MM.1S (cell line): ENCODE measurements at regions not wholly inside any gene's neighbourhood (a gene's known extent, or its start where the extent isn't known, plus 50 kb on each side); places are given as distances from the start of the nearest gene placed in this dataset.

ENCODE experiments used
- DNase-seq: peaks from one replicate; pipeline ENCODE4 v3.0.0-alpha.2; 2015
- H2AFZ ChIP-seq: fragments of 300-600 bp; sonication (generic); 2 replicates; pipeline ENCODE4 v1.6.0; 2016; ENCODE audit warnings: antibody characterized with exemption, low read length
- H3F3A ChIP-seq: fragments of 300-600 bp; sonication (generic); 2 replicates; pipeline ENCODE4 v1.6.1; 2016; ENCODE audit warnings: mild to moderate bottlenecking, antibody characterized with exemption, low read length, moderate library complexity, mixed read lengths; ENCODE audit not compliant: insufficient read depth
- H3K27ac ChIP-seq: fragments of 300-600 bp; sonication (generic); 2 replicates; pipeline ENCODE4 v1.5.1; 2016; ENCODE audit warnings: mild to moderate bottlenecking, low read length
- H3K27me3 ChIP-seq: fragments of 300-600 bp; sonication (generic); replicated peaks from 2 replicates; pipeline ENCODE4 v1.6.0; 2016; ENCODE audit warnings: low read length; ENCODE audit not compliant: insufficient read depth
- H3K36me3 ChIP-seq: fragments of 300-600 bp; sonication (generic); replicated peaks from 2 replicates; pipeline ENCODE4 v1.6.1; 2016; ENCODE audit warnings: mild to moderate bottlenecking, low read length, mixed read lengths; ENCODE audit not compliant: insufficient read depth
- H3K4me1 ChIP-seq: fragments of 300-600 bp; sonication (generic); 2 replicates; pipeline ENCODE4 v1.6.1; 2016; ENCODE audit warnings: low read length, mixed read lengths
- H3K4me2 ChIP-seq: fragments of 300-600 bp; sonication (generic); 2 replicates; pipeline ENCODE4 v1.6.0; 2016; ENCODE audit warnings: low read depth, low read length
- H3K4me3 ChIP-seq: fragments of 300-600 bp; sonication (generic); 2 replicates; pipeline ENCODE4 v1.5.1; 2016; ENCODE audit warnings: low read length, mixed read lengths
- H3K79me2 ChIP-seq: fragments of 300-600 bp; sonication (generic); 2 replicates; pipeline ENCODE4 v1.6.1; 2016; ENCODE audit warnings: mixed run types, low read length, mixed read lengths
- H3K9ac ChIP-seq: fragments of 300-600 bp; sonication (generic); 2 replicates; pipeline ENCODE4 v1.6.1; 2016; ENCODE audit warnings: low read length, mixed read lengths
- H3K9me2 ChIP-seq: fragments of 300-600 bp; sonication (generic); replicated peaks from 2 replicates; pipeline ENCODE4 v1.6.1; 2016; ENCODE audit warnings: mild to moderate bottlenecking, low read length, mixed read lengths; ENCODE audit not compliant: insufficient read depth
- H3K9me3 ChIP-seq: fragments of 300-600 bp; sonication (generic); replicated peaks from 2 replicates; pipeline ENCODE4 v1.6.1; 2016; ENCODE audit warnings: mild to moderate bottlenecking, low read length, mixed read lengths; ENCODE audit not compliant: insufficient read depth
- H4K20me1 ChIP-seq: fragments of 300-600 bp; sonication (generic); 2 replicates; pipeline ENCODE4 v1.6.1; 2016; ENCODE audit warnings: mild to moderate bottlenecking, low read length, moderate library complexity, mixed read lengths; ENCODE audit not compliant: insufficient read depth
- CTCF ChIP-seq: fragments of 300-600 bp; sonication (generic); IDR thresholded peaks from 2 replicates; pipeline ENCODE4 v1.5.1; 2016; ENCODE audit warnings: antibody characterized with exemption, low read length, mixed read lengths
- EZH2 ChIP-seq: fragments of 300-600 bp; sonication (generic); optimal IDR thresholded peaks from 2 replicates; pipeline ENCODE3; 2017; ENCODE audit warnings: low read depth, mild to moderate bottlenecking, antibody characterized with exemption, low read length, mixed read lengths
- EZH2phosphoT487 ChIP-seq: fragments of 300-600 bp; sonication (generic); IDR thresholded peaks from 2 replicates; pipeline ENCODE4 v1.6.1; 2018; ENCODE audit warnings: antibody characterized with exemption, low read length

DNA sequence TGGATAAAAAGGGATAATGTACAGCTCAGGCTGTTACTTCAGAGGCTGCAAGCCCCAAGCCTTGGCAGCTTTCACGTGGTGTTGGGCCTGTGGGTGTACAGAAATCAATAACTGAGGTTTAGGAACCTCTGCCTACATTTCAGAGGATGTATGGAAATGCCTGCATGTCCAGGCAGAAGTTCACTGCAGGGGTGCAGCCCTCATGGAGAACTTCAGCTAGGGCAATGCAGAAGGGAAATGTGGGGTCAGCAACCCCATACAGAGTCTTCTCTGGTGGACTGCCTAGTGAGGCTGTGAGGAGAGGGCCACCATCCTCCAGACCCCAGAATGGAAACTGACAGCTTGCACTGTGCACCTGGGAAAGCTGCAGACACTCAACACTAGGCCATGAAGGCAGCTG is 1350.3 kb downstream of the ROBO2 start:
- no peaks in the 10 kb centered on the region for H4K20me1 ChIP-seq
- H3K4me1 ChIP-seq = no peaks in the 10 kb centered on the region
- H3K27ac ChIP-seq = no peak overlapping the region
- H3K27me3 ChIP-seq = no peaks in the 10 kb centered on the region
- no peak for TF ChIP-seq EZH2
- no peak for TF ChIP-seq CTCF
- TF ChIP-seq EZH2phosphoT487 = no peak
- H3F3A ChIP-seq = no peaks in the 10 kb centered on the region
- H3K9me3 ChIP-seq = no peaks in the 10 kb centered on the region
- H3K9ac ChIP-seq = no peak overlapping the region
- DNase-seq = no peak
- no peak overlapping the region for H3K4me3 ChIP-seq
- no peaks in the 10 kb centered on the region for H3K36me3 ChIP-seq
- H3K79me2 ChIP-seq = no peaks in the 10 kb centered on the region
- no peak overlapping the region for H2AFZ ChIP-seq
- no peaks in the 10 kb centered on the region for H3K9me2 ChIP-seq
- no peak overlapping the region for H3K4me2 ChIP-seq

DNA sequence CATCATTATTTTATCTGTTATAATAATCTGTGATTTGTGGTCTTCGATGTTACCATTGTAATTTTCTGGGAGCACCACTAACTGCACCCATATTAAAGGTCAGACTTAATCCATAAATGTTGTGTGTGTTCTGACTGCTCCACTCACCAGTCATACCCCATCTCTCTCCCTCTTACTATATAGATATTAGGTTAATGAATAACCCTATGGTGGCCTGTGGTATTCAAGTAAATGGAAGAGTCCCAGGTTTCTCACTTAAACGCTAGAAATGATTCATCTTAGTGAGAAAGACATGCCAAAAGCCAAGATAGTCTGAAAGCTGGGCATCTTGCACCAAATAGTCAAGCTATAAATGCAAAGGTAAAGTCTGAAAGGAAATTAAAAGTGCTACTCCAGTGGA is 1358.5 kb downstream of the ROBO2 start:
- no peaks in the 10 kb centered on the region for H3K9me2 ChIP-seq
- DNase-seq = no peak

DNA sequence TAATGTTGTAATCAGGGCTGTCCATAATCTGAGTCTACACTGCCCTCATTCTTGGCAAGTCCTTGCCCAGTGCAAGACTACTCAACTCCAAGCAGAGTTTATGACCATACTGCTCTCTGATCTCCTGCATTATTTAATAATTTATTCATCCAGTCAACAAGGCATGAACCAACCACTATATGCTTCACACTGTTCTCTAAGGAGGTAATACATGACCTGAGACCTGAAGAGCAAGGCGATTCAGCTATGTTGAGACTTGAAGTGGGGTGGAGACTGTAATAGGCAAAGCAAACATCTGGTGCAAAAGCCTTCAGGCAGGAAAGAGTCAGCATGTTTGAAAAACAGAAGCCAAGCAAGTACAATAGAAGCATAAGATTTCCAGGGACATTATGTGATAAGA is 1362.8 kb downstream of the ROBO2 start:
- H3K9ac ChIP-seq = no peak overlapping the region
- H3K27me3 ChIP-seq = no peaks in the 10 kb centered on the region
- H3K4me1 ChIP-seq = no peaks in the 10 kb centered on the region
- no peak for DNase-seq
- H2AFZ ChIP-seq = no peak overlapping the region
- H3K9me3 ChIP-seq = no peaks in the 10 kb centered on the region
- no peak overlapping the region for H3K4me2 ChIP-seq
- no peaks in the 10 kb centered on the region for H3K36me3 ChIP-seq
- no peak overlapping the region for H3K4me3 ChIP-seq
- no peaks in the 10 kb centered on the region for H4K20me1 ChIP-seq
- no peaks in the 10 kb centered on the region for H3K9me2 ChIP-seq
- no peak overlapping the region for H3K27ac ChIP-seq
- H3K79me2 ChIP-seq = no peaks in the 10 kb centered on the region
- TF ChIP-seq EZH2 (no peak), EZH2phosphoT487 (no peak), CTCF (no peak)
- no peaks in the 10 kb centered on the region for H3F3A ChIP-seq

More for the DNA sequence above, 1358.5 kb downstream of the ROBO2 start:
- H4K20me1 ChIP-seq = no peaks in the 10 kb centered on the region
- H3K27ac ChIP-seq = no peak overlapping the region
- no peaks in the 10 kb centered on the region for H3K9me3 ChIP-seq
- H3K4me3 ChIP-seq = no peak overlapping the region
- TF ChIP-seq EZH2phosphoT487 (no peak), EZH2 (no peak), CTCF (no peak)
- no peak overlapping the region for H3K9ac ChIP-seq
- H3K4me1 ChIP-seq = no peaks in the 10 kb centered on the region
- no peaks in the 10 kb centered on the region for H3F3A ChIP-seq
- no peak overlapping the region for H3K4me2 ChIP-seq
- H2AFZ ChIP-seq = no peak overlapping the region
- H3K27me3 ChIP-seq = no peaks in the 10 kb centered on the region
- no peaks in the 10 kb centered on the region for H3K36me3 ChIP-seq
- H3K79me2 ChIP-seq = no peaks in the 10 kb centered on the region
